DOHH2 (cell line): ENCODE measurements at regions not wholly inside any gene's neighbourhood (a gene's known extent, or its start where the extent isn't known, plus 50 kb on each side); places are given as distances from the start of the nearest gene placed in this dataset.

Experiments
- H3F3A ChIP-seq: fragments of 200-600 bp; sonication (generic), shearing (Covaris generic); 2 replicates; pipeline ENCODE4 v1.6.0; 2016; ENCODE audit warnings: antibody characterized with exemption, mild to moderate bottlenecking; ENCODE audit not compliant: control insufficient read depth, insufficient read depth
- H3K27ac ChIP-seq: fragments of 200-600 bp; sonication (generic); 2 replicates; pipeline ENCODE4 v1.5.1; 2014; ENCODE audit warnings: low read depth, mild to moderate bottlenecking, low read length, moderate library complexity
- H3K27me3 ChIP-seq: fragments of 200-600 bp; sonication (generic); 2 replicates; pipeline ENCODE4 v1.6.1; 2014; ENCODE audit warnings: mild to moderate bottlenecking, low read length, mixed read lengths; ENCODE audit not compliant: control insufficient read depth
- H3K36me3 ChIP-seq: fragments of 200-600 bp; sonication (generic); 2 replicates; pipeline ENCODE4 v1.6.1; 2014; ENCODE audit warnings: mild to moderate bottlenecking, low read length, moderate library complexity, mixed read lengths; ENCODE audit not compliant: control insufficient read depth
- H3K4me1 ChIP-seq: fragments of 200-600 bp; sonication (generic); 2 replicates; pipeline ENCODE4 v1.6.1; 2014; ENCODE audit warnings: mild to moderate bottlenecking, low read length, mixed read lengths; ENCODE audit not compliant: control insufficient read depth
- H3K4me2 ChIP-seq: fragments of 200-600 bp; sonication (generic); 2 replicates; pipeline ENCODE4 v1.6.0; 2014; ENCODE audit warnings: mild to moderate bottlenecking, low read length, moderate library complexity
- H3K4me3 ChIP-seq: fragments of 200-600 bp; sonication (generic); 2 replicates; pipeline ENCODE4 v1.5.1; 2014; ENCODE audit warnings: mild to moderate bottlenecking, low read length, mixed read lengths
- H3K79me2 ChIP-seq: fragments of 200-600 bp; sonication (generic); 2 replicates; pipeline ENCODE4 v1.6.1; 2014; ENCODE audit warnings: mild to moderate bottlenecking, low read length, mixed read lengths; ENCODE audit not compliant: control insufficient read depth
- H3K9me2 ChIP-seq: fragments of 200-600 bp; sonication (generic); replicated peaks from 2 replicates; pipeline ENCODE4 v1.6.1; 2014; ENCODE audit warnings: mild to moderate bottlenecking, low read length, mixed read lengths; ENCODE audit not compliant: control insufficient read depth
- H3K9me3 ChIP-seq: fragments of 200-600 bp; sonication (generic); 2 replicates; pipeline ENCODE4 v1.6.1; 2014; ENCODE audit warnings: antibody characterized with exemption, low read length, mixed read lengths; ENCODE audit not compliant: control insufficient read depth, insufficient read depth
- H4K20me1 ChIP-seq: fragments of 200-600 bp; sonication (generic); 2 replicates; pipeline ENCODE4 v1.6.0; 2014; ENCODE audit warnings: low read depth, mild to moderate bottlenecking, antibody characterized with exemption, low read length, moderate library complexity; ENCODE audit not compliant: control insufficient read depth, insufficient read depth
- EZH2phosphoT487 ChIP-seq: fragments of 200-600 bp; sonication (generic); IDR thresholded peaks from 2 replicates; pipeline ENCODE4 v1.6.1; 2017; ENCODE audit warnings: borderline replicate concordance, mild to moderate bottlenecking, antibody characterized with exemption, low read length, moderate library complexity, mixed read lengths
- TF ChIP-seq, protein P1 (sequence below): fragments of 200-600 bp; sonication (generic); IDR thresholded peaks from one replicate; pipeline ENCODE4 v1.5.1; 2014; ENCODE audit warnings: antibody characterized with exemption, mild to moderate bottlenecking, low read depth, low read length; ENCODE audit not compliant: poor library complexity, severe bottlenecking

DNA sequence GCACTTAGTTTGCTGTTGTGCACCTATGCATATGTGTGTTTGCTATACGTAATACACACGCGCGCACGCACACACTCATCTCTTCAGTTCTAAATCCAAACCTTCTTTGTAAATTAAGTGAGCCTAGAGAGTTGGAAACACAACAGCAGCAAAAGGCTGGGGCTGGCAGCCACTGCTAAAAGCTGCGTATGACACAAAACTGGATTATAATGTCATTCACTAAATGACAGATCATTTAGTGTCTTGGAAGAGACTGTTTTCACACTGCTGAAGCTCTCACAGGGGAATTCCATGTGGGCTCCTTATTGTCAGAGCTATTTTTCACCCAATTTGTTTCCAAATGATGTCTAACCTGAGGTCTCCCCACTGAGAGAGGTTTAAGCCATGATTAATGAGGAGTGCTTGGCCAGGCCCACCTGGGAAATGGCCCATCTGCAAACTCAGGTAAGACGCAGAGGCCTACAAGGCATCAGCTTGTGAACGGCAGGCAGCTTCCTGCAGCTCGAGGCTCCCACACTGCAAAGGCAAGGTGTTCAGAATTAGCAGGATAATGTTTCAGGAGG lies 94.2 kb downstream of the OLIG3 start:
- Histone ChIP-seq H3K36me3 (no peaks in the 10 kb centered on the region), H3K4me1 (peaks cover 16% of the 10 kb centered on the region), H3F3A (no peaks in the 10 kb centered on the region), H3K9me3 (no peaks in the 10 kb centered on the region), H3K4me3 (no peak overlapping the region), H3K27me3 (no peaks in the 10 kb centered on the region), H3K79me2 (no peaks in the 10 kb centered on the region), H4K20me1 (no peaks in the 10 kb centered on the region), H3K9me2 (no peaks in the 10 kb centered on the region), H3K4me2 (no peak overlapping the region), H3K27ac (no peak overlapping the region)
- TF ChIP-seq, protein P1, sequence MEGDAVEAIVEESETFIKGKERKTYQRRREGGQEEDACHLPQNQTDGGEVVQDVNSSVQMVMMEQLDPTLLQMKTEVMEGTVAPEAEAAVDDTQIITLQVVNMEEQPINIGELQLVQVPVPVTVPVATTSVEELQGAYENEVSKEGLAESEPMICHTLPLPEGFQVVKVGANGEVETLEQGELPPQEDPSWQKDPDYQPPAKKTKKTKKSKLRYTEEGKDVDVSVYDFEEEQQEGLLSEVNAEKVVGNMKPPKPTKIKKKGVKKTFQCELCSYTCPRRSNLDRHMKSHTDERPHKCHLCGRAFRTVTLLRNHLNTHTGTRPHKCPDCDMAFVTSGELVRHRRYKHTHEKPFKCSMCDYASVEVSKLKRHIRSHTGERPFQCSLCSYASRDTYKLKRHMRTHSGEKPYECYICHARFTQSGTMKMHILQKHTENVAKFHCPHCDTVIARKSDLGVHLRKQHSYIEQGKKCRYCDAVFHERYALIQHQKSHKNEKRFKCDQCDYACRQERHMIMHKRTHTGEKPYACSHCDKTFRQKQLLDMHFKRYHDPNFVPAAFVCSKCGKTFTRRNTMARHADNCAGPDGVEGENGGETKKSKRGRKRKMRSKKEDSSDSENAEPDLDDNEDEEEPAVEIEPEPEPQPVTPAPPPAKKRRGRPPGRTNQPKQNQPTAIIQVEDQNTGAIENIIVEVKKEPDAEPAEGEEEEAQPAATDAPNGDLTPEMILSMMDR, result no peak
- TF ChIP-seq EZH2phosphoT487, result no peak

DNA sequence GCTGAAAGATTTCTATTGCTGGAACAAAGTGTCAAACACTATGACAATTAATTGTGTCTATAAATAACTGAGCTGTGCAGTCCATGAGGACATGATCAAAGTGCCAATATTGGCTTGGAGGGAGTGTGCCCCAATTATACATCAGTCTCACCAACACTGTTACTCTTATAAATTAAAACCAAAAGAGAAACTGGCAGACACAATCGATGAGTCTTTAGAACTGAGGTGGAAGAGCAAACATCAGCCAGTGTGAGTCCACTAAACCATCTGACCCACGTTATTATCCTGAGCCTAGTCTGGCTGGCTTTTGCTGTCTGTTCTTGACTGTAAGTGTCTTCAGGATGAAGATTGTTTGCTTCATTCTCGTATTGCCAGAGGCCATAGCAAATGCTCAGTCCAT lies 98.9 kb downstream of the OLIG3 start:
- H4K20me1 ChIP-seq, result no peaks in the 10 kb centered on the region
- H3K4me2 ChIP-seq, result no peak overlapping the region
- no peaks in the 10 kb centered on the region for H3F3A ChIP-seq
- H3K4me1 ChIP-seq, result peaks cover 3% of the 10 kb centered on the region
- no peak overlapping the region for H3K27ac ChIP-seq
- H3K9me2 ChIP-seq, result no peaks in the 10 kb centered on the region
- H3K36me3 ChIP-seq, result no peaks in the 10 kb centered on the region
- no peak for TF ChIP-seq EZH2phosphoT487
- TF ChIP-seq, protein P1, result no peak
- H3K4me3 ChIP-seq, result no peak overlapping the region
- no peaks in the 10 kb centered on the region for H3K79me2 ChIP-seq
- no peaks in the 10 kb centered on the region for H3K27me3 ChIP-seq
- H3K9me3 ChIP-seq, result no peaks in the 10 kb centered on the region

DNA sequence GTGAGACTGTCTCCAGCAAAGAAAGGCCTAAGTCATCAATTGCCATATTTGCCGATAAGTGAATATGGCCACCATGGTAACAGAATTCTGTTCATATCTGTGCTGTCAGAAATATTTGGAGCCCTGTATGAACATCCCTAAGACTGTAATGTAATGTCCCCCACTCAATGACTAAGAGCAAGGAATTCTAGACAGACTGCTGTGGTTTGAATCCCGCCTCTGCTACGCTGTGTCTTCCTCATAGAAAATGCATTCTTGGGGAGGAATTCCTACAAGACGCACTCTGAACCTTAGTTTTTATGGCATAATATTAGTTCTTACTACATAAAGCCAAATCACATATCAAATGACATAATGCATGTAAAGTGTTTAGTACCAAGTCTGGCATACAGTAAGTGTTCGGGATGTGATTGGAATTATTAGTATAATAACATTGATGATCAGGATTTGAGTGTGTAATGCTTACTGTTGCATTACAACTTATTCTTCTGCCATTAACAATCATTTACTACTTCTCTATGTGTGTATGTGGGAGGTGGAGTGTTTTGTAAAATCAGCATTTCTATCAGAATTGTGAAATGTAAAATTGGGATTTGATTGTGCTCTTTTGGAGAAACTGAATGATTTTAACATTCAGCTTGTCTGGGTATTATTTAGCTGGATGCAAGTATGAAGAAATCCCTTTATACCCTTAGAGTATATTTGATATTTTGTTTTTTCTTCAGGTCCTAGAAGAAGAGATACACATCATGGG lies 103.0 kb downstream of the OLIG3 start:
- Histone ChIP-seq H3K9me2 (no peaks in the 10 kb centered on the region), H3K27me3 (no peaks in the 10 kb centered on the region), H3K4me2 (no peak overlapping the region), H3K36me3 (no peaks in the 10 kb centered on the region), H3K27ac (no peak overlapping the region), H3K79me2 (no peaks in the 10 kb centered on the region), H3F3A (no peaks in the 10 kb centered on the region), H4K20me1 (no peaks in the 10 kb centered on the region), H3K9me3 (no peaks in the 10 kb centered on the region), H3K4me1 (peaks cover 23% of the 10 kb centered on the region), H3K4me3 (no peak overlapping the region)
- TF ChIP-seq EZH2phosphoT487, result no peak
- TF ChIP-seq, protein P1, result no peak
